Inferior parietal cortex (tissue), 1 donor: ENCODE measurements at regions not wholly inside any gene's neighbourhood (a gene's known extent, or its start where the extent isn't known, plus 50 kb on each side); places are given as distances from the start of the nearest gene placed in this dataset.

Experiments used
- DNase-seq: peaks from one replicate; pipeline ENCODE4 v3.0.0-alpha.2; 2016; ENCODE audit errors: extremely low spot score

DNA sequence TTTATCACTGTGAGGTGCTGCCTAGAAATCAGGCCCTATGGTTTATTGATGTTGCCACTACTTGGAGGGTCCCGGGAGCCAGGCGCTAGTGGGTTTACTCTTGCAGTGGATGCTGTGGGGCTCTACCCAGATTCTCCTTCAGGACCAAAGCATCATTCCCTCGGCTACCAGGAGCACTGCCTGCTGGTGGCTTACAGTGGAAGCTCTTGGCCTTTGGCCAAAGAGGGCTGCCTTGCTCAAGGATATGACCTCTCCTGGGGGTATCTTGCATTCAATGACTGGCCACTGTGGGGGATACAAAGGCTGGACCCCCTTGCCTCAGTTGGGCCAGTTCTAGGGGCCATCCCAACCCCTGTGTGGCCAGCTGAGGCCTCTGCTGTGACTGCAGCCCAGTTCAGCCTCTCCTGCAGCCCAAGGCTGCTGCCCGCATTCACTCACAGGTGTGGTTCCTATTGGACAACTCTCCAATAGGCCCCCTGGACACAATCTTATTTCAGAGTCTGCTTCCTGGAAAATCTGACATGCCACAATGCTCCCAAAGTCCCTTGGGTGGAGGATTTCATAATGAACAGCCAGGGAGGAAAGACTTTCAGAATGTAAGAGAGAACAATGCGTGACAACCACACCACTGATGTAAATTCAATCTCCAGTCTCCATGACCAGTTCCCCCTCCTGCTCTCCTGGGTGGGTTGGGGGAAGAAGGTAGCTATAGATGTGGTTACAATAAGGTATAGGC, 196.3 kb downstream of the SNX10 start:
- DNase-seq, result no peak

DNA sequence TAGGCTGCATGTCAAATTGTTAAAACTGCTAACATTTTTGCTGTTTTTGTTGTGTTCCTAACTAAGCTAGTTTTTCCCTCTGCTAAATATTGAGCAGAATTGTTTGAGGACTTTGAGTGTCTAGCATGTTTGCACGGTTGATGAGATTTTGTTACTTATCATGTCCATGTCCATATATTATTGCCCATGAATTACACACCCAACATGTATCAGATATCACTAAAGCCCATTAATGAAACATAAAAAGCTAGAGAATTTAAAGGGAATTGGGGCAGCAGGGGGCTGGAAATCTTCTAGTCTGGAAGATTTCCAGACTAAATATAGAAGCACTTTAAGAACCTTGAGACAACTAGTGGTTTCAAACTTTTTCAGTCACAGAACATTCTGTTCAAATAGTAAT, 197.7 kb downstream of the SNX10 start:
- DNase-seq, result no peak

GRCh38 chr7:26489906-26490639, 198.4 kb downstream of the SNX10 start:
- no peak for DNase-seq

DNA sequence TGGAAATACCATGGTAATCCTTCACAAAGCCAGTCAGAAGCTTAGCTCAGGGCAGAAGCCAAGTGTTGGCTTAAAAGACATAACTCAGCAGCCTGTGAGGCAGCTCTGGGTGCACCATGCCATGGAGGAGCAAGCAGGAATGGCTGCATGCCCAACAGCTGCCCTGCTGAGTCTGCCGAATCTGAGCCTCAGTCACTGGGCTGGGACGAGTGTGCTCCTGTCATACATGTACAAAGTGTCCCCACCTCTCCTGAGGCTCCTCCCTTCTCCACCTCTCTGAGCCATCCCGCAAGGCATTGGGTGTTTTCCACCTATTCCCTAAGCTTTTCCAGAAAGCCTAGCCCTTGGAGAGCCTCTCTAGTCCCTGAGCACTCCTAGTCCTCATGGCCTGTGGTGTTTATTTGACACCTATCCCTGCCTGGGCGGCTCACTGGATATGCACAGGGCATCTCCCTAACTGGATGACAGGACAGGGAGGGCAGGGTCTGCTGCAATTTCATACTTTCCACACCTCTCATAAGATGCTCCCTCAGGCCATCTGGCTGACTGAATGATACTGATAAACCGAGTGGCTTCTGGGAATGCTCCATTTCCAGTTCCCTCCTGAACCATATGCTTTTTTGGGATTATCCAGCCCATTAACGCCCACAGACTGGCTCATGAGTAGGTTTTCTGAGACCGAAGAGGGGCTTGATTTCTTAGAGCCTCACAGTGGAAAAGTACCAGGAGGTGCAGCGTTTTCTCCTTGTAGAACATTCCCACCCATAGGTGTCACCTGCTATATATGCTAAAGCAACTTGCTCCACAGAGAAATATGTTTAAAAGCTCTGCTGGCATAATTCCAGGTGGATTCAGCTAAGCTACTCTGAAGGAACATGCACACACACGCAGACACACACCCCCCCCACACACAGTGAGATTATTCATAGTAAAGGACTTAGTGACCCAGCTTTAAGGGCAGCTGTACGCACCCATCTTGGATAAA, 199.3 kb downstream of the SNX10 start:
- peak; percentile 57 for DNase-seq

DNA sequence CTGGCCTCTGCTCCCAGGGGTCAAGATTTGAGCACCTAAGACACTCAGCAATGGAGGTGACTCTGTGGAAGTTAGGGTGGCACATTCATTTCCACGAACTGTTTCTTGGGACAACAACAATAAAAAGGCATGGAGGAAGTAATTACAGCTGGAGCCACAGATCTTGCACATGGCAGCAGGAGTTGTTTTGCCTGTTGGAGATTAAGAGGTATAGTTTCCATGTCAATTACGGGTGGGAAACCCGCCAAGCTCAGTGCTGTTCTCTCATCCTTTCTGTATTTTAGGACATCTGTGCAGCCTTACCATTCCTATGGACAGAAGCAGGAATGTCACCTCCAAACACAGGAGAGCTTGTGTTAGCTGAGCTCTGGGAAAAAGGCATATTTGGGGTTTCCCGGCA, 201.2 kb downstream of the SNX10 start:
- no peak for DNase-seq

GRCh38 chr7:26493737-26494428, 202.2 kb downstream of the SNX10 start:
- no peak for DNase-seq

DNA sequence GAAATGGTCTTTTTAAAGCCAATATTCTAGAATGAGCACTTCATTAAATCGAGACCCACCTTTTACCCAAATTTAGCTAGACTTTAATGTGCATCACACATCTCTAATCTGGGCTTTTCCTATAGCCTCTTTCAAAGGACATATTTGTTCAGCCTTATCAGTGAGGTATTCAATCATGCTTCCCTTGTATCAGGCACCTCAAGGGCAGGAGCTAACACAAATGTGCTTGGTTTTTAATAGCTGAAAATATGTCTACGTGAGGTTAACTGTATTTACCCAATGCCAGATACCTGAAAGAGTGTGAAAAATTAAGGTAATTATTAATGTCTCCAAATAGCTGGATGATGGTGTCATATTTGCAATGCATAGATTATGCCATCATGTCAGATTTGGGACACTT, 203.9 kb downstream of the SNX10 start:
- DNase-seq, result no peak

GRCh38 chr7:26497801-26498596, 206.3 kb downstream of the SNX10 start:
- no peak for DNase-seq

- DNase-seq, result no peak
Observed at GRCh38 chr7:26499315-26499897, 207.7 kb downstream of the SNX10 start.

GRCh38 chr7:26500749-26501352, 209.2 kb downstream of the SNX10 start:
- DNase-seq, result no peak

GRCh38 chr7:26504411-26505120, 212.9 kb downstream of the SNX10 start:
- no peak for DNase-seq

GRCh38 chr7:26506196-26506595, 214.5 kb downstream of the SNX10 start:
- no peak for DNase-seq

- no peak for DNase-seq
Observed at GRCh38 chr7:26507108-26507987, 215.7 kb downstream of the SNX10 start.

DNA sequence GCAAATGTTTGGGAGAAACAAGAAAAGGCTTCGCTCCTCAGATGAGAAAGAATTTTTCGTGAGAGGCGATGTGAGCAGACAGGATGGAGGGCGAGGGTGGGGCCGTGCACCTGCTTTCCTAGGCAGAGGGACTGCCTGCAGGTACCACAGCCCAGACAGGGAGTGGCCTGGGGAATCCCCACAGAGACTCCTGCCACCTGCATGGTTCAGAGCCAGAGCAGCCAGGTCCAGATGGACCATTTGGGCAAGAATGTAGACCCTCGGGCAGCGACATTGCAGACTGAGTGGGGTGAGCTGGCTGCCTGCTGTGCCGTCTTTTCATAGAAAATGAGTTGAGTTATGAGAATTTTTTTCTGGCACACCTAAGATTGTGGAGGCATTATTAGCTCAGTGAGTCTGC, 216.8 kb downstream of the SNX10 start:
- DNase-seq, result no peak

DNA sequence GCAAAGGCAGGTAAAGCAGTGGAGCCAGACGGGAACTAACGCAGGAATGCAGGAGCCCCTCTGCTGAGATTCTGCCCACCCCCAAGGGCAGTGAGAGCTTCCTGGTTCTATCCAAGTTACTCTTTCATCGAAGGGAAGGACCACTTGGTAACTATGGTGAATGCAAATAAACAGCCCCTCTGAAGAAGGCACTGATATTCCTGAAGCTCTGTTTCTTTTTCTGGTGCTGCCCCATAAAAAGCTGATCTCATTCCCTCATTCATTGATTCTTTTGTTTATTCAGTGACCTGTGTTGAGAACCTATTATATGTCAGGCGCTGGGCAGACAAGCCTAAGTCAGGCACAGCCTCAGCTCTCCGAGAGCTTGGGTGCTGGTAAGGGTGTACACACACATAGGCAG, 217.3 kb downstream of the SNX10 start:
- no peak for DNase-seq

- no peak for DNase-seq
Observed at GRCh38 chr7:26510231-26510957, 218.7 kb downstream of the SNX10 start.

GRCh38 chr7:26511866-26512265, 220.2 kb downstream of the SNX10 start:
- DNase-seq, result no peak

- no peak for DNase-seq
Observed at GRCh38 chr7:26512737-26513136, 221.1 kb downstream of the SNX10 start.
